ENCODE measurements at regions not wholly inside any gene's neighbourhood (a gene's known extent, or its start where the extent isn't known, plus 50 kb on each side); places are given as distances from the start of the nearest gene placed in this dataset.
A peak's percentile ranks its signal among the peaks of the same experiment; 100 is the strongest.

DNA sequence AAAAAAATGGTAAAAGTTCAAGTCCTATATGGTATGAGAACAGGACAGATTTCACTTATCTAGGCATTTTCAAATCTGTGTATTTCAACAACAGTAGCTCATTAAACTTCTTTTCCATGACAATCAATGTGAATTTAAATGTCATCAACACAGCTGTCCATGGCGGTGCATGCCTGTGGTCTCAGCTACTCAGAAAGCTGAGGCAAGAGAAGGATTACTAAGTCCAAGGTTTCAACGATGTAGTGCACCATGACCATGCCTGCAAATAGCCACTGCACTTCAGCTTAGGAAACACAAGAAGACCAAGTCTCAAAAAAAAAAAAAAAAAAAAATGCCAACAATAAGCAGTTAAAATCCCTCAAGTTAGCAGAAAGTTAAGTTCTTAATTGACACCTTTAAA is 214.6 kb downstream of the C12orf50 start:
- no peak overlapping the region for H3K27ac Mint-ChIP-seq (ENCODE audit: unreplicated experiment)
- peaks cover 85% of the 10 kb centered on the region for H3K4me1 Mint-ChIP-seq (ENCODE audit: low read depth)
- DNase-seq (ENCODE audit: low spot score), result no peak
- no peaks in the 10 kb centered on the region for H3K27me3 Mint-ChIP-seq (ENCODE audit: low read depth)
- no peak overlapping the region for H3K4me3 Mint-ChIP-seq (ENCODE audit: unreplicated experiment)
- H3K9me3 Mint-ChIP-seq (ENCODE audit: low read depth), result peaks cover 7% of the 10 kb centered on the region
- TF ChIP-seq, protein P1, sequence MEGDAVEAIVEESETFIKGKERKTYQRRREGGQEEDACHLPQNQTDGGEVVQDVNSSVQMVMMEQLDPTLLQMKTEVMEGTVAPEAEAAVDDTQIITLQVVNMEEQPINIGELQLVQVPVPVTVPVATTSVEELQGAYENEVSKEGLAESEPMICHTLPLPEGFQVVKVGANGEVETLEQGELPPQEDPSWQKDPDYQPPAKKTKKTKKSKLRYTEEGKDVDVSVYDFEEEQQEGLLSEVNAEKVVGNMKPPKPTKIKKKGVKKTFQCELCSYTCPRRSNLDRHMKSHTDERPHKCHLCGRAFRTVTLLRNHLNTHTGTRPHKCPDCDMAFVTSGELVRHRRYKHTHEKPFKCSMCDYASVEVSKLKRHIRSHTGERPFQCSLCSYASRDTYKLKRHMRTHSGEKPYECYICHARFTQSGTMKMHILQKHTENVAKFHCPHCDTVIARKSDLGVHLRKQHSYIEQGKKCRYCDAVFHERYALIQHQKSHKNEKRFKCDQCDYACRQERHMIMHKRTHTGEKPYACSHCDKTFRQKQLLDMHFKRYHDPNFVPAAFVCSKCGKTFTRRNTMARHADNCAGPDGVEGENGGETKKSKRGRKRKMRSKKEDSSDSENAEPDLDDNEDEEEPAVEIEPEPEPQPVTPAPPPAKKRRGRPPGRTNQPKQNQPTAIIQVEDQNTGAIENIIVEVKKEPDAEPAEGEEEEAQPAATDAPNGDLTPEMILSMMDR (IDR thresholded peaks at IDR 0.05), result no peak
- H3K36me3 Mint-ChIP-seq (ENCODE audit: low read depth), result no peaks in the 10 kb centered on the region

DNA sequence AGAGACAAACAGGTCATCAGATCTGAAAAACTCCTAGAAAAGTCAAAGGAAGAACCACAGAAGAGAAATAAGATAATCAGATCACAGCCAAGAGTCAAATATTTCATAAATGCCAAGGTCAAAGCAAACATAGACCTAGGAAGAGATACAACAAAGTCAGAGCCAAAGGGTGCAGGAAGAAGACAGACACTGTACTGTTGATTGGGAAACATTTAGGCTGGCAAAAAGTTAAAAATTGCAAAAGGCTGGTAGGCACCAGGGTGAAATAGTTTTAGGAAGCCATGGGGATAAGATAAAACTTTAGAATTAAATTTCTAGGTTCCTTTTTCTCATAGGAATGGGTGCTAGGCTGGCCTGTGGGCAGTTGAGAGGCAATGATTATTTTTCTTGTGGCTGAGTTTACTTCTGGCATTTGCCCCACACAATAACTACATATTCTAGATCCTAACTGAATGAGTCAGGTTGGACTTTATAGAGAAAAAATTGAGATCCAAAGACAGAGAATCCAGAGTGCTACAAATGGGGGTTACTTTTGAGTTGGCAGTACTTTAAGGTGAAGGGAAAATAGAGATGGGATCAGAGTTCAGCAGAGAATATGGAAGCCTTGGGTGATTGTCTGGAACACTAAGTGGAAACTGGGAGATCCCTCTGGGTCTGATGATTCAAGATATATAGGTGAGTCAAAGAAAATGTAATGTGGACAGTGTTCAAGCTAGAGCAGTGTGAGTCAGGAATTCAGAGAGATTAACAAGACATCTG is 215.5 kb downstream of the C12orf50 start:
- TF ChIP-seq, protein P1 (IDR thresholded peaks at IDR 0.05), result no peak
- Mint-ChIP-seq H3K4me1 (ENCODE audit: low read depth) (peaks cover 87% of the 10 kb centered on the region), H3K27ac (ENCODE audit: unreplicated experiment) (peak overlapping the region; percentile 89), H3K9me3 (ENCODE audit: low read depth) (peaks cover 7% of the 10 kb centered on the region), H3K36me3 (ENCODE audit: low read depth) (no peaks in the 10 kb centered on the region), H3K4me3 (ENCODE audit: unreplicated experiment) (no peak overlapping the region), H3K27me3 (ENCODE audit: low read depth) (no peaks in the 10 kb centered on the region)
- DNase-seq (ENCODE audit: low spot score), result no peak

DNA sequence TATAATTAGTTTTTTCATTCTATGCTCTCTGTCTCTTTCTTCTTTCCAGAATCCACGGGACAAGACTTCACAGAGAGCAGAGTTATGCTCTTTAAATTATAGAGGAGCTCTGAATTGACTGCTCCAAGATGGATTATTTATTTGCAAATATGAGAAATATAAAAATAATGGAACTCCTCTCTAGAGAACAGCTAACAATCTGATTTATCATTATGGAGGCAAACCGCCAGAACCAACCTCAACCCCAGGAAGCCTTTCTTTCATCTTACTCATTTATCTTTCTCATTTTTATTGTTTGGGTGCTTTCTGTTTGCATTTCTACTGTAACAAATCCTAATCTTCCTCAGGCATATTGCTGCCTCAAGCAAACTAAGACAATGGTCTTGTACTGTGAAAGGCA is 216.5 kb downstream of the C12orf50 start:
- peaks cover 83% of the 10 kb centered on the region for H3K4me1 Mint-ChIP-seq (ENCODE audit: low read depth)

DNA sequence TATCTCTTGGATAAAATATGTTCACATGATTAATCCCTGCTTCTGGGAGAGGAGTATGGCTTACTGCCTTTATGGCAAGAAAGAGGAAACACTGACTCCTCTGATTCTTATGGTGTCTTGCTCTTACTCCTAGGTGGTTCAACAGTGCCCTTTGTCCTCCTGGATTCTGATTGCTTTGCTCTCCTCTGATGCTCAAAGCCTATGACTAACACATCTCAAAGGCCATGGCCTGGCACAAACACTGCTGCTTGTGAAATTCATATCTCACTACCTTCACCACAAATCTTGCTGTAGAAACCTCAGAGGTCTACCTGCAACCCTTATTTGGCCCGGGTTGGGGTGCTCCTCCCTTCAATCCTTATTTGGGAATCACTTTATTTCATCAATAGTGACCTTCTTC is 217.2 kb downstream of the C12orf50 start:
- H3K27me3 Mint-ChIP-seq (ENCODE audit: low read depth), result no peaks in the 10 kb centered on the region
- H3K36me3 Mint-ChIP-seq (ENCODE audit: low read depth), result no peaks in the 10 kb centered on the region
- peaks cover 86% of the 10 kb centered on the region for H3K4me1 Mint-ChIP-seq (ENCODE audit: low read depth)
- H3K4me3 Mint-ChIP-seq (ENCODE audit: unreplicated experiment), result no peak overlapping the region
- H3K9me3 Mint-ChIP-seq (ENCODE audit: low read depth), result peaks cover 7% of the 10 kb centered on the region
- no peak overlapping the region for H3K27ac Mint-ChIP-seq (ENCODE audit: unreplicated experiment)
- TF ChIP-seq, protein P1 (IDR thresholded peaks at IDR 0.05), result no peak
- DNase-seq (ENCODE audit: low spot score), result no peak

More for the DNA sequence above, 216.5 kb downstream of the C12orf50 start:
- Mint-ChIP-seq H3K36me3 (ENCODE audit: low read depth) (no peaks in the 10 kb centered on the region), H3K9me3 (ENCODE audit: low read depth) (peaks cover 7% of the 10 kb centered on the region), H3K27ac (ENCODE audit: unreplicated experiment) (peak overlapping the region; percentile 65), H3K4me3 (ENCODE audit: unreplicated experiment) (no peak overlapping the region), H3K27me3 (ENCODE audit: low read depth) (no peaks in the 10 kb centered on the region)
- DNase-seq (ENCODE audit: low spot score), result no peak
- TF ChIP-seq, protein P1 (IDR thresholded peaks at IDR 0.05), result no peak

DNA sequence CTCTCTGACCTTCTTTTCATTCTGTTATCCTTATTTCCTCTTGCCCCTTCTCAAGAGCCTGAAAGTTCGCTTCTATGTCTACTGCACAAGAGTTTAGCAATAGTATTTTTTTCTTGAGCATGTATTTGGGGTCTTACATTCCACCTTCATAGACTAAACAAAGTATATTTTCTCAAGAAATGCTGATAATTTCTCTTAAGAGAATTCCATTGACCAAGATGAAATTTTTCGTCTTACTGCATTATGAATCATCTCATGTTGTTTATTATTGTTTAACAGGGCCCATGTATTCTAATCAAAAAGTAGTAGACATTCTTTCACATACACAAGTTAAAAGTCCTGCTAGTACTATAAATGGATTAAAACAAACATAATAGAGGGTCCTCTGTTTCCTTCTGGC is 219.3 kb downstream of the C12orf50 start:
- Mint-ChIP-seq H3K27me3 (ENCODE audit: low read depth) (no peaks in the 10 kb centered on the region), H3K4me1 (ENCODE audit: low read depth) (peaks cover 84% of the 10 kb centered on the region), H3K27ac (ENCODE audit: unreplicated experiment) (peak overlapping the region; percentile 72), H3K9me3 (ENCODE audit: low read depth) (peaks cover 7% of the 10 kb centered on the region), H3K4me3 (ENCODE audit: unreplicated experiment) (no peak overlapping the region), H3K36me3 (ENCODE audit: low read depth) (no peaks in the 10 kb centered on the region)
- DNase-seq (ENCODE audit: low spot score), result no peak
- TF ChIP-seq, protein P1 (IDR thresholded peaks at IDR 0.05), result no peak
